HG02798 (cell line): ENCODE measurements at regions not wholly inside any gene's neighbourhood (a gene's known extent, or its start where the extent isn't known, plus 50 kb on each side); places are given as distances from the start of the nearest gene placed in this dataset.

Source experiments
- ATAC-seq: cut with Tn5 transposase; IDR thresholded peaks from one replicate; pipeline ENCODE4 v1.9.1; 2021; ENCODE audit warnings: mild to moderate bottlenecking; ENCODE audit not compliant: unreplicated experiment, poor library complexity

GRCh38 chr4:83832110-83832825, 296.4 kb downstream of the GPAT3 start:
- ATAC-seq = no peak

- no peak for ATAC-seq
Measured at GRCh38 chr4:83831588-83831987, 295.7 kb downstream of the GPAT3 start.

GRCh38 chr4:83830138-83830888, 294.4 kb downstream of the GPAT3 start:
- no peak for ATAC-seq

- ATAC-seq = no peak
Measured at GRCh38 chr4:83828601-83829000, 292.7 kb downstream of the GPAT3 start.

- ATAC-seq = no peak
Measured at GRCh38 chr4:83821493-83821892, 285.6 kb downstream of the GPAT3 start.

- no peak for ATAC-seq
Measured at GRCh38 chr4:83819582-83819981, 283.7 kb downstream of the GPAT3 start.

GRCh38 chr4:83810428-83810827, 274.5 kb downstream of the GPAT3 start:
- no peak for ATAC-seq

GRCh38 chr4:83809581-83809980, 273.7 kb downstream of the GPAT3 start:
- ATAC-seq = no peak

GRCh38 chr4:83793481-83793880, 257.6 kb downstream of the GPAT3 start:
- no peak for ATAC-seq

GRCh38 chr4:83785891-83786290, 250.0 kb downstream of the GPAT3 start:
- no peak for ATAC-seq

GRCh38 chr4:83783215-83783614, 247.3 kb downstream of the GPAT3 start:
- no peak for ATAC-seq

GRCh38 chr4:83782591-83782990, 246.7 kb downstream of the GPAT3 start:
- no peak for ATAC-seq

- ATAC-seq = no peak
Measured at GRCh38 chr4:83781434-83781833, 245.5 kb downstream of the GPAT3 start.

GRCh38 chr4:83780053-83780733, 244.3 kb downstream of the GPAT3 start:
- ATAC-seq = no peak

- no peak for ATAC-seq
Measured at GRCh38 chr4:83779103-83780052, 243.5 kb downstream of the GPAT3 start.

- no peak for ATAC-seq
Measured at GRCh38 chr4:83772685-83773084, 236.8 kb downstream of the GPAT3 start.

GRCh38 chr4:83771113-83771705, 235.3 kb downstream of the GPAT3 start:
- peak; percentile 50 for ATAC-seq

GRCh38 chr4:83768146-83768545, 232.2 kb downstream of the GPAT3 start:
- no peak for ATAC-seq

GRCh38 chr4:83767067-83767466, 231.2 kb downstream of the GPAT3 start:
- no peak for ATAC-seq

GRCh38 chr4:83759611-83760010, 223.7 kb downstream of the GPAT3 start:
- ATAC-seq = no peak
